ENCODE measurements at regions not wholly inside any gene's neighbourhood (a gene's known extent, or its start where the extent isn't known, plus 50 kb on each side); places are given as distances from the start of the nearest gene placed in this dataset.

DNA sequence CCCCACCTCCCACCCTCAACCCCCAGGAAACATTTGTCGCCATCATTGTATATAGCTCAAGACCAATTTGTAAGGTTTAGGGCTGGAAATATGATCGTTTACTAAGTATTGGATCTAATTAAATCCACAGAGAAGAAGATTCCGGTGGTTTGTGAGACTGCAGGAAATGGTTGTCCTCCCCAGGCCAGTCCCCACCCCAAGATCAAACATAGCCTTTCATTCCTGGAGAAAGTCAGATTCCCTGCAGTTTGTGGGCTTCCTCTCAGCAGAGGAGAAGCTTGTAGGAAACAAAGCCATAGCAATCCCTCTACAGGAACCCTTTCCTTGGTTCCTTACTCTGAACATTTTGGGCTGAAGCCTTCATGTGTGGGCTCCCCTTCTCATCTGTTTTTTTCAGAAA lies 79.2 kb upstream of the TBCA start:
- DNase-seq (no peak), ATAC-seq (no peak)
- Histone ChIP-seq H3K4me1 (ENCODE audit: low read depth) (peaks cover 8% of the 10 kb centered on the region), H3K4me3 (no peak overlapping the region), H3K9me3 (no peaks in the 10 kb centered on the region), H3K36me3 (ENCODE audit: low read depth) (no peaks in the 10 kb centered on the region)
- intact Hi-C loops (cut with DNase I, micrococcal nuclease), result no loop called here
- TF ChIP-seq, protein P1, sequence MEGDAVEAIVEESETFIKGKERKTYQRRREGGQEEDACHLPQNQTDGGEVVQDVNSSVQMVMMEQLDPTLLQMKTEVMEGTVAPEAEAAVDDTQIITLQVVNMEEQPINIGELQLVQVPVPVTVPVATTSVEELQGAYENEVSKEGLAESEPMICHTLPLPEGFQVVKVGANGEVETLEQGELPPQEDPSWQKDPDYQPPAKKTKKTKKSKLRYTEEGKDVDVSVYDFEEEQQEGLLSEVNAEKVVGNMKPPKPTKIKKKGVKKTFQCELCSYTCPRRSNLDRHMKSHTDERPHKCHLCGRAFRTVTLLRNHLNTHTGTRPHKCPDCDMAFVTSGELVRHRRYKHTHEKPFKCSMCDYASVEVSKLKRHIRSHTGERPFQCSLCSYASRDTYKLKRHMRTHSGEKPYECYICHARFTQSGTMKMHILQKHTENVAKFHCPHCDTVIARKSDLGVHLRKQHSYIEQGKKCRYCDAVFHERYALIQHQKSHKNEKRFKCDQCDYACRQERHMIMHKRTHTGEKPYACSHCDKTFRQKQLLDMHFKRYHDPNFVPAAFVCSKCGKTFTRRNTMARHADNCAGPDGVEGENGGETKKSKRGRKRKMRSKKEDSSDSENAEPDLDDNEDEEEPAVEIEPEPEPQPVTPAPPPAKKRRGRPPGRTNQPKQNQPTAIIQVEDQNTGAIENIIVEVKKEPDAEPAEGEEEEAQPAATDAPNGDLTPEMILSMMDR (IDR thresholded peaks at IDR 0.05), result no peak

- TF ChIP-seq, protein P1 (IDR thresholded peaks at IDR 0.05), result no peak
- no peaks in the 10 kb centered on the region for H3K9me3 ChIP-seq
- DNase-seq (no peak), ATAC-seq (no peak)
- intact Hi-C loops (cut with DNase I, micrococcal nuclease), result no loop called here
- no peak overlapping the region for H3K4me3 ChIP-seq
- H3K4me1 ChIP-seq (ENCODE audit: low read depth), result peaks cover 8% of the 10 kb centered on the region
- H3K36me3 ChIP-seq (ENCODE audit: low read depth), result no peaks in the 10 kb centered on the region
These were observed 77.3 kb upstream of the TBCA start for GRCh38 chr5:77853353-77853907.

GRCh38 chr5:77852514-77853352 lies 76.6 kb upstream of the TBCA start:
- ATAC-seq, result peak; percentile 56
- DNase-seq, result peak in 2 of 3 donors; percentile 20 to 54
- intact Hi-C loops (cut with DNase I, micrococcal nuclease), result no loop called here
- Histone ChIP-seq H3K4me1 (ENCODE audit: low read depth) (peaks cover 8% of the 10 kb centered on the region), H3K9me3 (no peaks in the 10 kb centered on the region), H3K4me3 (no peak overlapping the region), H3K36me3 (ENCODE audit: low read depth) (no peaks in the 10 kb centered on the region)
- TF ChIP-seq, protein P1 (IDR thresholded peaks at IDR 0.05), result no peak

- TF ChIP-seq, protein P1 (IDR thresholded peaks at IDR 0.05), result no peak
- Histone ChIP-seq H3K4me3 (no peak overlapping the region), H3K36me3 (ENCODE audit: low read depth) (no peaks in the 10 kb centered on the region), H3K9me3 (no peaks in the 10 kb centered on the region), H3K4me1 (ENCODE audit: low read depth) (peaks cover 8% of the 10 kb centered on the region)
- DNase-seq, result no peak
- intact Hi-C loops (cut with DNase I, micrococcal nuclease), result no loop called here
- no peak for ATAC-seq
These were observed 76.0 kb upstream of the TBCA start for GRCh38 chr5:77852068-77852513.

DNA sequence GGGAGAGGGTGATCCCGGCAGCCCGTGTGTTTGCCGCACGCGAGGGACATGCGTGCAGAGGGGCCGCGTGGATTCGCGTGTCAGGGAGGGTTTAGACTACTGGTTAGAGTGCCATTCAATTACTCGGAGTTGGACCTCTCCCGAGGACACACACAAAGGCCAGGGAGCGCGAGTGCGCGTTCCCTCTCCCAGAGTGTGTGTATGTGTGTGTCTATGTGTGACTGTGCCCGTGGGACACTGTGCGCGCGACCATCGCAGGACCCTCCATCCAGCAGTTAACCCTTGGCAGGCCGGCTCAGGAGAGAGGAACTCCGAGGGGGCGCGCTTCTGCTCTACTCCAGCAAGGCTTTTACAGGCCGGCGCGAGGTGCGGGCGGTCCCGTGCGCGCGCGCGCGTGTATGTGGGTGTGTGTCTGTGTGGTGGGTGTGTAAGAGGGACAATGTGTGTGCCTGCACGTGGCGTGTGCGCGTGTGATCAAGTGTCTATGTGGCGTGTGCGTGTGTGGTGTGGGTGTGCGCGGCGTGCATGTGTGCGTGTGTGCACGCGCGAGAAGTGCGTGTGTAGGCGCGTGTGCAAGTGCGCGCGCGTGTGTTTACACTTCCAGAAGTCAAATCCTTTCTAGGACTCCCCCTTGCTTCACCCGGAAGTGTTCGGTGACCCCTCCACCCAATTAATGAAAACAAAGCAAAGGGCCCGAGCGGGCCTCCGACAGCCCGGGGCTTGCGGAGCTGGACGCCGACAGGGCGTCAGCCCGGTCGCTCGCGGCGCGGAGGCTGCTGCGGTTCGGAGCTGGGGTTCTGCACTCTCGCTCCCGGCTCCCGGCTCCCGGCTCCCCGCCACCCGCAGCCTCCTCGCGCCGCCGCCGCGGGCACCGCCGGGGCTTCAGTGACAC lies 75.3 kb upstream of the TBCA start:
- no peak overlapping the region for H3K4me3 ChIP-seq
- DNase-seq, result peak in 2 of 3 donors; percentile 16 to 51
- intact Hi-C loops (cut with DNase I, micrococcal nuclease), result no loop called here
- H3K36me3 ChIP-seq (ENCODE audit: low read depth), result no peaks in the 10 kb centered on the region
- TF ChIP-seq, protein P1 (IDR thresholded peaks at IDR 0.05), result no peak
- ATAC-seq, result peak; percentile 26
- peaks cover 8% of the 10 kb centered on the region for H3K4me1 ChIP-seq (ENCODE audit: low read depth)
- H3K9me3 ChIP-seq, result no peaks in the 10 kb centered on the region
